ENCODE measurements at regions not wholly inside any gene's neighbourhood (a gene's known extent, or its start where the extent isn't known, plus 50 kb on each side); places are given as distances from the start of the nearest gene placed in this dataset.
A peak's percentile ranks its signal among the peaks of the same experiment; 100 is the strongest.

DNA sequence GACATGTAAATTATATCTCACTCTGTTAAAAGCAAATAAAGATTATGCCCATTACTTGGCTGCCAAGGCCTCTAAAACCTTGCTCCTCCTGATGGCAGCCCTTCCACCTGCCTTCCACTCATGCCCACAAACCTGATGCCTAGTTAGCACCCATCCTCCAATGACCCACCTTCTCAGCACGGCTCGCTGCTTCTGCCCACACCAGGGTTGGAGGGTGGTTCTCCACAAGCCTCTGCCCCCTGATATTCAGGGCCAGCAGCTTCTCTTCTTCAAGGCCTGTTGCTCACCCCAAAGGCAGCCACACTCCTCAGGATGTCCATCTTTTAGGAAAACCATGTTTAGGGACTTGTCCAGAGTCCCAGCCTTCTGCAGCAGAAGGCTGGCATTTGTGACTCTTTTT, 263.4 kb upstream of the TLE3 start:
- DNase-seq = no peak

- DNase-seq = no peak
Observed at GRCh38 chr15:70358871-70359647, 261.3 kb upstream of the TLE3 start.

DNA sequence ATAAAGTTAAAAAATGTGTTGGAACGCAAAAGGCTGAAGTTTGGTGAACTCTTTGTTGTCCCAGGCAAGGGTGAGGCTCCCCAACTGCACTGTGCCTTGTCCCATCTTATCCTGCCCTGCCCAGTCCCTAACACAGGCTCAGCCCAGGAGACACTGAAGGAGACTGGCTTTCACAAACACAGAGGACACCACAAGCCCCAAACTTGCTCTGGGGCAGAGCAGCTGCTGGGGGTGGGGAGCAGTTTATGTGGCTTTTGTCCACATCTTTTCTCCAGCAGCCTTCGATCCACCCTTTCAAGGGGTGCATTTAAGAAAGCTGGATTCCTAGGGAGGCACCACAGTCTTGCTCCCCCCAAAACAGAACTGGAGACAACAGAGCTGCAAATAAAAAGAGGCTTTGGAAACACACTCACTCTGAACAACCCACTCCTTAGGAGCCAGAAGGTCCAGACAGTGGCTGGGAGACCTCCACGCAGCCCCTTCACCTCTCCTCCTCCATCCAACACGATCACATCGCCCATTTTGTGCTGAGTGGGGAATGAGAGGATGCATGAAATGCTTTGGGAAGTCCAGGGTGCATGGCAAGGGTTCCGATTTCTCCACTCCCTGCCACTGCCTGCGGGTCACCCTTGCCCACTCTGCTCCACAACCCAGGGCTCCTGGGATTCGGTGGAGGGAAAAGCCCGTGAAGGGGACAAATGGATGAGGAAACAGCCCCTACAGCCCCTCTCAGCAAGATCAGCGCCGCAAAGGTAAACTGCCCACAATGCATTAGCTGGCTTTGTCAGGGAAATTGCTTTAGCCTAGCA, 260.5 kb upstream of the TLE3 start:
- DNase-seq = no peak

GRCh38 chr15:70357453-70357852, 259.7 kb upstream of the TLE3 start:
- DNase-seq = no peak

DNA sequence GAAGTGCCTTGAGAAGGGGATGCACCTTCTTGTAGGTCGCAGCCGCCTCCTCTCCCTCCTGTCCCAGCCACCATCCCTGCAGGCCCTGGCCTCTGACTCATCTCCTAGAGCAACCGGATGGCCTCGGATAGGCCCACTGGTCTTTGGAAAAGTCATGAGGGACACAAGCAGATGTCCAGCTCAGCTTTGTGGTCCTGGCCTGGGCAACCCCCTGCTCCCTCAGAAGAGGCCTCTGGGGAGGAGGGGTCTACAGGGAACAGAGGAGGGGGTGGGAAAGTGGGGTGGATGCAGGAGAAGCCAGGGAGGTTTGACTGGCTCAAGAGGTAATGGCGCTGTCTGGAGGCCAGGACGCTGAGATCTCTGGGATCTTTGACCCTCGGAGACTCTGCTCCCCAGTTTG, 259.2 kb upstream of the TLE3 start:
- no peak for DNase-seq

GRCh38 chr15:70356062-70356860, 258.5 kb upstream of the TLE3 start:
- no peak for DNase-seq

DNA sequence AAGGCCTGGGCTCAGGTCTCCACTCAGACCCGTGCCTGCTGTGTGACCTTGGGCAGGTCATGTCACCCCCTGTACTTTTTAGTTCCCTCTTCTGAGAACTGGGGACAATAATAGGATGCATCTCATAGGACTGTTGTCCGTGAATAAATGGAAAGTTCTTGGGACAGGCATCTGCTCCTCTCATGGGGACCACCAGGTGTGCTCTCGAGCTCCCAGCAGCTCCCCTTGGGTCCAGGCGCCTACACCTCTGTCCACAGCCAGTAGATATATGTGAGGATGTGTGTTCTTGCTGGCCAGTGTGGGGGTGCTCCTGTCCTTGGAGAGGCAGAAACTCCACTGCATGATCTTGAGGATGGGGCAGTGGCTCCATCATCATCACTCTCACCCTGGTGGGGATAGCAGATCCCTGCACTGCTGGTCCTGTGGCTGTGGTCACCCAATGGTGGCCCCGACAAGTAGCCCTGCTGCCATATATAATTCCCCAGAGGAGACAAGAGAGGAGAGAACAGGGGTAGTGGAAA, 257.6 kb upstream of the TLE3 start:
- no peak for DNase-seq

- no peak for DNase-seq
Observed at GRCh38 chr15:70354346-70354905, 256.7 kb upstream of the TLE3 start.

- no peak for DNase-seq
Observed at GRCh38 chr15:70353606-70354345, 256.1 kb upstream of the TLE3 start.

- DNase-seq = no peak
Observed at GRCh38 chr15:70351941-70352774, 254.4 kb upstream of the TLE3 start.

GRCh38 chr15:70351391-70351790, 253.7 kb upstream of the TLE3 start:
- no peak for DNase-seq

GRCh38 chr15:70348581-70349344, 251.0 kb upstream of the TLE3 start:
- peak; percentile 49 for DNase-seq

DNA sequence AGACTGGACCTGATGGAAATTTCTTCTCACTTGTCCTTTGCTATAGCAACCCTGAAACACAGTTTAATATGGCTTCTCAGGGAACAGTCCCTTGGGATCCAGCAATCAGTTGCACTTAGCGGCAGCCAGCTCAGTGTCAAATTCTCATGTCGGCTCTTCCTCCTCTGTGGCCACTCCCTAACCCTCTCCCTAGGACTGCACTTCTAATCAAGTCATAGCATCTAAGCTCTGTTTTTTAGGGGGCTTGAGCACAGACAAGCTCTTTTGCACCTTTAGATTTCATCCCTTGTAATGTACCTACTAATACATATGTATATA, 250.5 kb upstream of the TLE3 start:
- peak; percentile 70 for DNase-seq

- DNase-seq = no peak
Observed at GRCh38 chr15:70347321-70348225, 249.9 kb upstream of the TLE3 start.

GRCh38 chr15:70345251-70346019, 247.7 kb upstream of the TLE3 start:
- DNase-seq = no peak

- peak; percentile 69 for DNase-seq
Observed at GRCh38 chr15:70344666-70345065, 246.9 kb upstream of the TLE3 start.

DNA sequence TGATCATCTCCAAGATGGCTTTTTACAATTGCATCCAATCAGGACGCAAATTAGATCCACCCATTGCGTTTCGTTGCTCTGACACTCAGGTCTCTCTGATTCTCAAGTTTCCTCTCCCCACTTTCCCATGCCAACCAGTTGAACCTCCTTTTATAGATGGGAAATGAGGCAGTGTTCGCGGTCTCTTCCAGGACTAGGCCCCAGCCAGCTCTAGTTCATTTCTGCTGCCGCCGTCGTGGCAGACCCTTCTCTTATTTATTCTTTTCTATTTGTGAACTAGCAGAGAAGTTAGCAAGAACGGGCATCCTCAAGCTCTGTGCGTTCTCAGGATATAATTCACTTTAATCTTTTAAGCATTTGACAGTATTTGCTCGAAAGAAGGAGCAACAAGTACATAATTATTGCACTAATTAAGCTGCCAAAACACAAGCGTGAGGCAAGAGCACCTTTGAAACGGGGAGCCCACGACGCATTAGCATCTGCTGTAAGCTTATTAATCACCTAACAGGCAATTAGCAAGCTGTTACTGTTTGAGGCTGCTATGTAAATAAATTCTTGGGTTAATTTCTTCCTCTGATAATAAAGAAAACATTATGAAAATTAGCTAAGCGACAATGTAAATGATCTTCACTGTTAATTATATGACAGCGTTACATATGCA, 246.4 kb upstream of the TLE3 start:
- no peak for DNase-seq
